GM23338 (cell line): ENCODE measurements at regions not wholly inside any gene's neighbourhood (a gene's known extent, or its start where the extent isn't known, plus 50 kb on each side); places are given as distances from the start of the nearest gene placed in this dataset.

Source experiments
- CREB1 ChIP-seq: fragments of 250-450 bp; sonication (Bioruptor Pico); IDR thresholded peaks from 2 replicates; pipeline ENCODE4 v1.5.0; 2020; ENCODE audit warnings: low read depth, mild to moderate bottlenecking, moderate library complexity
- EZH2 ChIP-seq: fragments of 200-600 bp; sonication (generic); IDR thresholded peaks from one replicate; pipeline ENCODE4 v1.8.0; 2017; ENCODE audit warnings: antibody characterized with exemption, mild to moderate bottlenecking, low read depth; ENCODE audit not compliant: unreplicated experiment
- EZH2phosphoT487 ChIP-seq: fragments of 200-600 bp; sonication (generic); IDR thresholded peaks from one replicate; pipeline ENCODE4 v1.8.1; 2018; ENCODE audit warnings: antibody characterized with exemption; ENCODE audit not compliant: unreplicated experiment
- POLR2AphosphoS5 ChIP-seq: IDR thresholded peaks from 2 replicates; pipeline ENCODE4 v1.6.1; 2016; ENCODE audit warnings: antibody characterized with exemption, low read depth
- REST ChIP-seq: IDR thresholded peaks from one replicate; pipeline ENCODE4 v1.6.1; 2018; ENCODE audit warnings: antibody characterized with exemption; ENCODE audit not compliant: unreplicated experiment
- TF ChIP-seq, protein P1 (sequence below), 2 experiments: fragments of 200-600 bp in 1 of 2; sonication (generic) in 1 of 2; conservative IDR thresholded peaks; 2 replicates each; pipeline versions ENCODE4 v1.5.1 to v1.6.1; 2016 to 2017; ENCODE audit warnings: antibody characterized with exemption in 2 of 2, low read depth in 2 of 2, mild to moderate bottlenecking in 2 of 2, moderate library complexity in 1 of 2

GRCh38 chr5:96094904-96095303 lies 133.3 kb upstream of the ELL2 start:
- TF ChIP-seq, protein P1, sequence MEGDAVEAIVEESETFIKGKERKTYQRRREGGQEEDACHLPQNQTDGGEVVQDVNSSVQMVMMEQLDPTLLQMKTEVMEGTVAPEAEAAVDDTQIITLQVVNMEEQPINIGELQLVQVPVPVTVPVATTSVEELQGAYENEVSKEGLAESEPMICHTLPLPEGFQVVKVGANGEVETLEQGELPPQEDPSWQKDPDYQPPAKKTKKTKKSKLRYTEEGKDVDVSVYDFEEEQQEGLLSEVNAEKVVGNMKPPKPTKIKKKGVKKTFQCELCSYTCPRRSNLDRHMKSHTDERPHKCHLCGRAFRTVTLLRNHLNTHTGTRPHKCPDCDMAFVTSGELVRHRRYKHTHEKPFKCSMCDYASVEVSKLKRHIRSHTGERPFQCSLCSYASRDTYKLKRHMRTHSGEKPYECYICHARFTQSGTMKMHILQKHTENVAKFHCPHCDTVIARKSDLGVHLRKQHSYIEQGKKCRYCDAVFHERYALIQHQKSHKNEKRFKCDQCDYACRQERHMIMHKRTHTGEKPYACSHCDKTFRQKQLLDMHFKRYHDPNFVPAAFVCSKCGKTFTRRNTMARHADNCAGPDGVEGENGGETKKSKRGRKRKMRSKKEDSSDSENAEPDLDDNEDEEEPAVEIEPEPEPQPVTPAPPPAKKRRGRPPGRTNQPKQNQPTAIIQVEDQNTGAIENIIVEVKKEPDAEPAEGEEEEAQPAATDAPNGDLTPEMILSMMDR (conservative IDR thresholded peaks at IDR 0.05; ENCODE audit: low read depth in 2 of 2), result no peak
- no peak for TF ChIP-seq POLR2AphosphoS5
- no peak for TF ChIP-seq CREB1
- no peak for TF ChIP-seq EZH2
- TF ChIP-seq EZH2phosphoT487, result no peak
- TF ChIP-seq REST, result no peak
